A172 (cell line): ENCODE measurements at regions not wholly inside any gene's neighbourhood (a gene's known extent, or its start where the extent isn't known, plus 50 kb on each side); places are given as distances from the start of the nearest gene placed in this dataset.
"Not testable (repeated sequence)": the region's sequence is repeated elsewhere in the genome, so short reads cannot be mapped to it uniquely, and the experiment has no call there.

Experiments used
- DNase-seq: peaks from one replicate; pipeline ENCODE4 v3.0.0-alpha.2; 2015; ENCODE audit warnings: low spot score

- peak; percentile 87 for DNase-seq
Observed at GRCh38 chr7:26958834-26959233, 94.4 kb upstream of the SKAP2 start.

GRCh38 chr7:26955516-26955915, 91.1 kb upstream of the SKAP2 start:
- DNase-seq = no peak

- DNase-seq = no peak
Observed at GRCh38 chr7:26954951-26955350, 90.6 kb upstream of the SKAP2 start.

- DNase-seq = no peak
Observed at GRCh38 chr7:26951407-26951950, 87.1 kb upstream of the SKAP2 start.

GRCh38 chr7:26950889-26951288, 86.5 kb upstream of the SKAP2 start:
- no peak for DNase-seq

- no peak for DNase-seq
Observed at GRCh38 chr7:26949319-26949718, 84.9 kb upstream of the SKAP2 start.

- DNase-seq = no peak
Observed at GRCh38 chr7:26948617-26949118, 84.3 kb upstream of the SKAP2 start.

GRCh38 chr7:26944501-26945358, 80.3 kb upstream of the SKAP2 start:
- no peak for DNase-seq

GRCh38 chr7:26937939-26938623, 73.7 kb upstream of the SKAP2 start:
- no peak for DNase-seq

- no peak for DNase-seq
Observed at GRCh38 chr7:26937306-26937705, 72.9 kb upstream of the SKAP2 start.

GRCh38 chr7:26932616-26933015, 68.2 kb upstream of the SKAP2 start:
- not testable (repeated sequence) for DNase-seq

- DNase-seq = no peak
Observed at GRCh38 chr7:26930845-26931244, 66.5 kb upstream of the SKAP2 start.

- no peak for DNase-seq
Observed at GRCh38 chr7:26930201-26930600, 65.8 kb upstream of the SKAP2 start.

- no peak for DNase-seq
Observed at GRCh38 chr7:26928703-26929347, 64.4 kb upstream of the SKAP2 start.

- no peak for DNase-seq
Observed at GRCh38 chr7:26925768-26926167, 61.4 kb upstream of the SKAP2 start.

GRCh38 chr7:26924149-26924767, 59.9 kb upstream of the SKAP2 start:
- no peak for DNase-seq

GRCh38 chr7:26919906-26920493, 55.6 kb upstream of the SKAP2 start:
- DNase-seq = no peak

GRCh38 chr7:26918241-26918640, 53.9 kb upstream of the SKAP2 start:
- DNase-seq = no peak

- DNase-seq = no peak
Observed at GRCh38 chr7:26916779-26917320, 52.5 kb upstream of the SKAP2 start.

GRCh38 chr7:26916336-26916735, 51.9 kb upstream of the SKAP2 start:
- no peak for DNase-seq
